DOHH2 (cell line): ENCODE measurements at regions not wholly inside any gene's neighbourhood (a gene's known extent, or its start where the extent isn't known, plus 50 kb on each side); places are given as distances from the start of the nearest gene placed in this dataset.

ENCODE experiments used
- H3F3A ChIP-seq: fragments of 200-600 bp; sonication (generic), shearing (Covaris generic); 2 replicates; pipeline ENCODE4 v1.6.0; 2016; ENCODE audit warnings: antibody characterized with exemption, mild to moderate bottlenecking; ENCODE audit not compliant: control insufficient read depth, insufficient read depth
- H3K27ac ChIP-seq: fragments of 200-600 bp; sonication (generic); 2 replicates; pipeline ENCODE4 v1.5.1; 2014; ENCODE audit warnings: low read depth, mild to moderate bottlenecking, low read length, moderate library complexity
- H3K27me3 ChIP-seq: fragments of 200-600 bp; sonication (generic); 2 replicates; pipeline ENCODE4 v1.6.1; 2014; ENCODE audit warnings: mild to moderate bottlenecking, low read length, mixed read lengths; ENCODE audit not compliant: control insufficient read depth
- H3K36me3 ChIP-seq: fragments of 200-600 bp; sonication (generic); 2 replicates; pipeline ENCODE4 v1.6.1; 2014; ENCODE audit warnings: mild to moderate bottlenecking, low read length, moderate library complexity, mixed read lengths; ENCODE audit not compliant: control insufficient read depth
- H3K4me1 ChIP-seq: fragments of 200-600 bp; sonication (generic); 2 replicates; pipeline ENCODE4 v1.6.1; 2014; ENCODE audit warnings: mild to moderate bottlenecking, low read length, mixed read lengths; ENCODE audit not compliant: control insufficient read depth
- H3K4me2 ChIP-seq: fragments of 200-600 bp; sonication (generic); 2 replicates; pipeline ENCODE4 v1.6.0; 2014; ENCODE audit warnings: mild to moderate bottlenecking, low read length, moderate library complexity
- H3K4me3 ChIP-seq: fragments of 200-600 bp; sonication (generic); 2 replicates; pipeline ENCODE4 v1.5.1; 2014; ENCODE audit warnings: mild to moderate bottlenecking, low read length, mixed read lengths
- H3K79me2 ChIP-seq: fragments of 200-600 bp; sonication (generic); 2 replicates; pipeline ENCODE4 v1.6.1; 2014; ENCODE audit warnings: mild to moderate bottlenecking, low read length, mixed read lengths; ENCODE audit not compliant: control insufficient read depth
- H3K9me2 ChIP-seq: fragments of 200-600 bp; sonication (generic); replicated peaks from 2 replicates; pipeline ENCODE4 v1.6.1; 2014; ENCODE audit warnings: mild to moderate bottlenecking, low read length, mixed read lengths; ENCODE audit not compliant: control insufficient read depth
- H3K9me3 ChIP-seq: fragments of 200-600 bp; sonication (generic); 2 replicates; pipeline ENCODE4 v1.6.1; 2014; ENCODE audit warnings: antibody characterized with exemption, low read length, mixed read lengths; ENCODE audit not compliant: control insufficient read depth, insufficient read depth
- H4K20me1 ChIP-seq: fragments of 200-600 bp; sonication (generic); 2 replicates; pipeline ENCODE4 v1.6.0; 2014; ENCODE audit warnings: low read depth, mild to moderate bottlenecking, antibody characterized with exemption, low read length, moderate library complexity; ENCODE audit not compliant: control insufficient read depth, insufficient read depth
- CTCF ChIP-seq: fragments of 200-600 bp; sonication (generic); IDR thresholded peaks from one replicate; pipeline ENCODE4 v1.5.1; 2014; ENCODE audit warnings: antibody characterized with exemption, mild to moderate bottlenecking, low read depth, low read length; ENCODE audit not compliant: poor library complexity, severe bottlenecking
- EZH2phosphoT487 ChIP-seq: fragments of 200-600 bp; sonication (generic); IDR thresholded peaks from 2 replicates; pipeline ENCODE4 v1.6.1; 2017; ENCODE audit warnings: borderline replicate concordance, mild to moderate bottlenecking, antibody characterized with exemption, low read length, moderate library complexity, mixed read lengths

- Histone ChIP-seq H3K9me2 (no peaks in the 10 kb centered on the region), H3F3A (no peaks in the 10 kb centered on the region), H3K4me1 (no peaks in the 10 kb centered on the region), H3K27ac (no peak overlapping the region), H3K79me2 (no peaks in the 10 kb centered on the region), H3K36me3 (no peaks in the 10 kb centered on the region), H3K9me3 (no peaks in the 10 kb centered on the region), H3K4me2 (no peak overlapping the region), H3K27me3 (no peaks in the 10 kb centered on the region), H3K4me3 (no peak overlapping the region), H4K20me1 (no peaks in the 10 kb centered on the region)
- TF ChIP-seq EZH2phosphoT487 (no peak), CTCF (no peak)
Observed at GRCh38 chr4:11155208-11155867, 273.4 kb downstream of the HS3ST1 start.

GRCh38 chr4:11153171-11153750, 275.4 kb downstream of the HS3ST1 start:
- no peaks in the 10 kb centered on the region for H3K36me3 ChIP-seq
- H3K4me1 ChIP-seq, result no peaks in the 10 kb centered on the region
- no peak overlapping the region for H3K27ac ChIP-seq
- H3K9me3 ChIP-seq, result no peaks in the 10 kb centered on the region
- no peaks in the 10 kb centered on the region for H3F3A ChIP-seq
- H3K9me2 ChIP-seq, result no peaks in the 10 kb centered on the region
- no peak overlapping the region for H3K4me3 ChIP-seq
- H3K4me2 ChIP-seq, result no peak overlapping the region
- no peaks in the 10 kb centered on the region for H3K27me3 ChIP-seq
- TF ChIP-seq EZH2phosphoT487 (no peak), CTCF (no peak)
- H4K20me1 ChIP-seq, result no peaks in the 10 kb centered on the region
- H3K79me2 ChIP-seq, result no peaks in the 10 kb centered on the region

GRCh38 chr4:11152684-11153083, 276.0 kb downstream of the HS3ST1 start:
- H3F3A ChIP-seq, result no peaks in the 10 kb centered on the region
- no peak overlapping the region for H3K27ac ChIP-seq

More at GRCh38 chr4:11152684-11153083, 276.0 kb downstream of the HS3ST1 start:
- H3K4me2 ChIP-seq, result no peak overlapping the region
- no peaks in the 10 kb centered on the region for H3K79me2 ChIP-seq
- no peaks in the 10 kb centered on the region for H4K20me1 ChIP-seq
- H3K4me1 ChIP-seq, result no peaks in the 10 kb centered on the region
- H3K4me3 ChIP-seq, result no peak overlapping the region
- H3K27me3 ChIP-seq, result no peaks in the 10 kb centered on the region
- no peaks in the 10 kb centered on the region for H3K36me3 ChIP-seq
- no peaks in the 10 kb centered on the region for H3K9me3 ChIP-seq
- H3K9me2 ChIP-seq, result no peaks in the 10 kb centered on the region
- TF ChIP-seq CTCF (no peak), EZH2phosphoT487 (no peak)
